SK-N-SH treated with all-trans-retinoic acid at 6 μM for 48 hours (cell line): ENCODE measurements at regions not wholly inside any gene's neighbourhood (a gene's known extent, or its start where the extent isn't known, plus 50 kb on each side); places are given as distances from the start of the nearest gene placed in this dataset.

Source experiments
- ATAC-seq: fragments of 200-7000 bp; cut with Tn5 transposase; 3 replicates; pipeline ENCODE4 v1.9.1; 2020; ENCODE audit warnings: mild to moderate bottlenecking, moderate library complexity
- ARNTL ChIP-seq: fragments of 450-650 bp; formaldehyde crosslinking; IDR thresholded peaks from 2 replicates; pipeline ENCODE4 v1.5.0; 2020; ENCODE audit warnings: low read depth, mild to moderate bottlenecking, moderate library complexity, borderline replicate concordance
- CSDC2 ChIP-seq: fragments of 250-450 bp; sonication (Bioruptor Pico); IDR thresholded peaks from 2 replicates; pipeline ENCODE4 v1.5.0; 2020; ENCODE audit warnings: mild to moderate bottlenecking, moderate library complexity
- CSRNP3 ChIP-seq: fragments of 250-450 bp; sonication (Bioruptor Pico); IDR thresholded peaks from 2 replicates; pipeline ENCODE4 v1.5.1; 2021; ENCODE audit warnings: mild to moderate bottlenecking, moderate library complexity
- ESRRG ChIP-seq: fragments of 250-450 bp; sonication (Bioruptor Pico); IDR thresholded peaks from 2 replicates; pipeline ENCODE4 v1.6.1; 2021; ENCODE audit warnings: mild to moderate bottlenecking
- GLIS3 ChIP-seq: fragments of 250-450 bp; sonication (Bioruptor Pico); IDR thresholded peaks from 2 replicates; pipeline ENCODE4 v1.5.0; 2020; ENCODE audit warnings: mild to moderate bottlenecking, moderate library complexity
- ISL1 ChIP-seq: fragments of 250-450 bp; sonication (Bioruptor Pico); IDR thresholded peaks from 2 replicates; pipeline ENCODE4 v2.1.2; 2022; ENCODE audit warnings: mild to moderate bottlenecking, moderate library complexity
- OSR1 ChIP-seq: fragments of 250-450 bp; sonication (Bioruptor Pico); IDR thresholded peaks from 2 replicates; pipeline ENCODE4 v1.8.0; 2022; ENCODE audit warnings: moderate library complexity, mild to moderate bottlenecking, inconsistent platforms
- PATZ1 ChIP-seq: fragments of 250-450 bp; sonication (Bioruptor Pico); IDR thresholded peaks from 2 replicates; pipeline ENCODE4 v1.8.0; 2020; ENCODE audit warnings: mild to moderate bottlenecking, moderate library complexity, borderline replicate concordance
- POU6F1 ChIP-seq: fragments of 250-450 bp; sonication (Bioruptor Pico); IDR thresholded peaks from 2 replicates; pipeline ENCODE4 v1.8.0; 2021; ENCODE audit warnings: low read depth, mild to moderate bottlenecking, moderate library complexity, borderline replicate concordance
- PPARA ChIP-seq: fragments of 250-450 bp; sonication (Bioruptor Pico); IDR thresholded peaks from 2 replicates; pipeline ENCODE4 v1.5.0; 2020; ENCODE audit warnings: mild to moderate bottlenecking, borderline replicate concordance
- RARB ChIP-seq: fragments of 250-450 bp; sonication (Bioruptor Pico); IDR thresholded peaks from 2 replicates; pipeline ENCODE4 v1.8.0; 2021; ENCODE audit warnings: mild to moderate bottlenecking, moderate library complexity
- SNAI2 ChIP-seq: fragments of 250-450 bp; sonication (Bioruptor Pico); IDR thresholded peaks from 2 replicates; pipeline ENCODE4 v1.5.0; 2020; ENCODE audit warnings: mild to moderate bottlenecking, moderate library complexity
- TCF4 ChIP-seq: fragments of 250-450 bp; sonication (Bioruptor Pico); IDR thresholded peaks from 2 replicates; pipeline ENCODE4 v1.8.0; 2021; ENCODE audit warnings: mild to moderate bottlenecking, moderate library complexity, borderline replicate concordance
- TOX ChIP-seq: fragments of 250-450 bp; sonication (Bioruptor Pico); IDR thresholded peaks from 2 replicates; pipeline ENCODE4 v1.8.0; 2021; ENCODE audit warnings: mild to moderate bottlenecking, moderate library complexity, borderline replicate concordance
- TSHZ2 ChIP-seq: fragments of 250-450 bp; sonication (Bioruptor Pico); IDR thresholded peaks from 2 replicates; pipeline ENCODE4 v1.5.0; 2020; ENCODE audit warnings: mild to moderate bottlenecking, moderate library complexity
- ZC3H10 ChIP-seq: fragments of 250-450 bp; sonication (Bioruptor Pico); IDR thresholded peaks from 2 replicates; pipeline ENCODE4 v1.5.1; 2021; ENCODE audit warnings: mild to moderate bottlenecking, moderate library complexity
- ZFP3 ChIP-seq: fragments of 250-450 bp; sonication (Bioruptor Pico); IDR thresholded peaks from 2 replicates; pipeline ENCODE4 v1.5.0; 2020; ENCODE audit warnings: mild to moderate bottlenecking, moderate library complexity
- ZFP30 ChIP-seq: fragments of 450-650 bp; formaldehyde crosslinking; IDR thresholded peaks from 2 replicates; pipeline ENCODE4 v1.5.0; 2022; ENCODE audit warnings: mild to moderate bottlenecking, moderate library complexity
- ZNF565 ChIP-seq: fragments of 450-650 bp; formaldehyde crosslinking; conservative IDR thresholded peaks from 2 replicates; pipeline ENCODE4 v1.5.0; 2020; ENCODE audit warnings: low read depth, mild to moderate bottlenecking, moderate library complexity
- ZNF70 ChIP-seq: fragments of 450-650 bp; formaldehyde crosslinking; IDR thresholded peaks from 2 replicates; pipeline ENCODE4 v1.5.0; 2020; ENCODE audit warnings: mild to moderate bottlenecking, moderate library complexity
- TF ChIP-seq, protein P1 (sequence below): fragments of 250-450 bp; sonication (Bioruptor Pico); IDR thresholded peaks from 2 replicates; pipeline ENCODE4 v1.5.1; 2020; ENCODE audit warnings: low read depth, mild to moderate bottlenecking, moderate library complexity

DNA sequence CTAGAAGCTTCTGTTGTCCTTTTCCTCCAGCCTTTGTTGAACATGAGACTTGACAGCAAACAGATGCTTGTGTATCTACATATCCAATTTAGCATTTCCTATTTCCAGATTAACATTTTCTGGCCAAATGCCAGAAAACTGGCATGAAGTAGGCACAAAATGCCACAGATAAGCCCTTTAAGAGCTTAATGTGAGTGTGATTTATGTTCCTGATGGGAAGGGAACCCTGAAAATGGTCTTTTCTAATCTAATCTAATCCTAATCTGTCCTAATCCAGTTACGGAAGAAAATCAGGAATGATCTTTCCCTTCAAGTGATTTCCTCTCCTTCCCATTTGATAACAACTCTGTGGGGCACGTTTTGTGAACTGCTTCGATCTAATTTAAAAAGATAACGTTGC lies 133.0 kb upstream of the C1QTNF7 start (continued):
- no peak for TF ChIP-seq POU6F1 (CRISPR knock-in tag)
- TF ChIP-seq ZFP3 (CRISPR knock-in tag) = no peak
- TF ChIP-seq TOX (CRISPR knock-in tag) = no peak
- no peak for TF ChIP-seq ARNTL (CRISPR knock-in tag)
- 0 out of 2 replicates have a peak, but pooled peaks have one; percentile 14 for TF ChIP-seq ZNF70
- no peak for TF ChIP-seq ESRRG (CRISPR knock-in tag)
- TF ChIP-seq TCF4 (CRISPR knock-in tag) = peak; percentile 92
- TF ChIP-seq CSRNP3 (CRISPR knock-in tag) = peak; percentile 84
- TF ChIP-seq RARB (CRISPR knock-in tag) = no peak

DNA sequence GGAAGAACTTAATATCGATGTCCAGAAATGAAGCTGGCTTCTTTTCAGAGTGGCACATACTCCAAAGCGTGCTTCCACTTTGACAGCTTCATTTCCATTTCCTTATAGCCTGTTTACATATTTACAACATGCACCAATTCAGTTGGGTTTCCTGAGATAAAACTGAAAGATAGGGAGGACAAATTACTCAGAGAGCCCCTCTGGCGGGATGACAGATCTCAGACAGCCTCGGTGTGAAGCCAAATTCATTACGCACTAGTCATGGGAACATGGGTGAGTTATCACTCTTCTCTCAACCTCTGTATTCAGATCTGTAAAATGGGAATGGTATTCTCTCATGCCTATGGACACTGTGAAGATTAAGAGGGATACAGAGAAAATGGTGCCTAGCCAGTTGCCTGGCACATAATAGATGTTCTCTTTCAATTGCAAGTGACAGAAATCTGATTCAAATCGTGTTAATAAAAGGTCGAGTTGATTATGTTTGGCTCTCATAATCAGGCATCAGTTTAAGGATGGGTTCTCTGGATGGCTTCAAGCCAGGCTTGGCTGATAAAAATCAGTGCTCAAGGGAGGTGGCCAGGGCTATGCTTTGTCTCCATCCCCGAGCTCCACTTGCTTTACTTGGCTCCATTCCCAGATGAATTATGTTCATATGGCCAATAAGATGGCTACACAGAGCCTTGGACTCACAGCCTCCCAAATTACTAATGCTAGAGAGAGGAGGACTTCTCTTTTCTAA lies 132.2 kb upstream of the C1QTNF7 start:
- TF ChIP-seq CSRNP3 (CRISPR knock-in tag) (no peak), ISL1 (CRISPR knock-in tag) (0 out of 2 replicates have a peak, but pooled peaks have one; percentile 6), PPARA (CRISPR knock-in tag) (no peak), GLIS3 (no peak), ZFP30 (CRISPR knock-in tag) (no peak), TCF4 (CRISPR knock-in tag) (no peak; the same call in 1 of the 2 replicates), ZNF565 (no peak), ARNTL (CRISPR knock-in tag) (no peak), OSR1 (CRISPR knock-in tag) (no peak), RARB (CRISPR knock-in tag) (no peak), TOX (CRISPR knock-in tag) (no peak), ESRRG (CRISPR knock-in tag) (no peak), CSDC2 (CRISPR knock-in tag) (no peak), SNAI2 (0 out of 2 replicates have a peak, but pooled peaks have one; percentile 50), ZNF70 (no peak), ZC3H10 (CRISPR knock-in tag) (no peak), PATZ1 (CRISPR knock-in tag) (no peak), POU6F1 (CRISPR knock-in tag) (no peak), TSHZ2 (CRISPR knock-in tag) (0 out of 2 replicates have a peak, but pooled peaks have one; percentile 42)
- TF ChIP-seq, protein P1, sequence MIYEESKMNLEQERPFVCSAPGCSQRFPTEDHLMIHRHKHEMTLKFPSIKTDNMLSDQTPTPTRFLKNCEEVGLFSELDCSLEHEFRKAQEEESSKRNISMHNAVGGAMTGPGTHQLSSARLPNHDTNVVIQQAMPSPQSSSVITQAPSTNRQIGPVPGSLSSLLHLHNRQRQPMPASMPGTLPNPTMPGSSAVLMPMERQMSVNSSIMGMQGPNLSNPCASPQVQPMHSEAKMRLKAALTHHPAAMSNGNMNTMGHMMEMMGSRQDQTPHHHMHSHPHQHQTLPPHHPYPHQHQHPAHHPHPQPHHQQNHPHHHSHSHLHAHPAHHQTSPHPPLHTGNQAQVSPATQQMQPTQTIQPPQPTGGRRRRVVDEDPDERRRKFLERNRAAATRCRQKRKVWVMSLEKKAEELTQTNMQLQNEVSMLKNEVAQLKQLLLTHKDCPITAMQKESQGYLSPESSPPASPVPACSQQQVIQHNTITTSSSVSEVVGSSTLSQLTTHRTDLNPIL = no peak
- ATAC-seq = peak; percentile 84
